ENCODE measurements at regions not wholly inside any gene's neighbourhood (a gene's known extent, or its start where the extent isn't known, plus 50 kb on each side); places are given as distances from the start of the nearest gene placed in this dataset.
A peak's percentile ranks its signal among the peaks of the same experiment; 100 is the strongest.

DNA sequence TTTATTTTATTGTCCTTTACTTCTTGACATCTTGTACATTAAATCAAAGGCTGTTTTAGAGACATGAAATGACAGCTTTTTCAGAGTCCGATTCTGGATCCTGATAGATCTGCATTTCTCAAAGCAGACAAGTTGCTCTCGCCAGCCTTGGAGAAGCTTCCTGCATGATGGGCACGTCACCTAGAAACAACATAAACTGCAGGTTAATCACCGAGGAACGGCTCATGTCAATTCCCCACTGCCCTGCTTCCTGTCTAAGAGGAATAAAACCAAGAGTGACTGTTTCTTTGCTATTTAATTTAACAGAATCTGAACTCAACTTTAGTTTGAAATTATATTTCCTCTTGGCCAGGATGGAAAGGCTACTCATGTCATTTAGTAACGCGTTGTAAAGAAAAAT is 77.0 kb downstream of the RWDD3 start:
- peak; percentile 61; the same call in 1 of the 2 replicates for ATAC-seq
- Histone ChIP-seq H3K4me3 (ENCODE audit: low read length) (peak overlapping the region; percentile 6; the same call in 1 of the 2 replicates), H3K27ac (ENCODE audit: low read length) (no peak overlapping the region), H3K9ac (ENCODE audit: low read length) (no peak overlapping the region), H3K4me1 (ENCODE audit: insufficient read depth, low read length) (no peaks in the 10 kb centered on the region), H2AFZ (ENCODE audit: low read length) (no peak overlapping the region; the same call in 1 of the 2 replicates), H4K20me1 (ENCODE audit: low read length) (no peaks in the 10 kb centered on the region), H3K36me3 (ENCODE audit: low read depth, low read length) (no peaks in the 10 kb centered on the region), H3K4me2 (ENCODE audit: low read length) (peak overlapping the region; percentile 37), H3K9me3 (ENCODE audit: low read length) (no peaks in the 10 kb centered on the region), H3K79me2 (ENCODE audit: low read length) (no peaks in the 10 kb centered on the region), H3K9me2 (replicated peaks; ENCODE audit: low read length) (no peaks in the 10 kb centered on the region), H3K27me3 (ENCODE audit: low read length) (peaks cover 56% of the 10 kb centered on the region), H3F3A (ENCODE audit: low read length, unreplicated experiment) (no peaks in the 10 kb centered on the region)
- DNase-seq, result peak; percentile 47
- ChIA-PET CTCF (no interaction called here), POLR2A (ENCODE audit: unreplicated experiment) (interaction anchor here (0.7 kb wide), 1 partner anchor 926 kb away, joined by 4 read pairs; no protein-coding TSS in a partner anchor)
- TF ChIP-seq EZH2phosphoT487 (IDR thresholded peaks at IDR 0.05; ENCODE audit: borderline replicate concordance, low read length) (no peak), EZH2 (IDR thresholded peaks at IDR 0.05; ENCODE audit: low read length, unreplicated experiment) (no peak)
- TF ChIP-seq, protein P1, sequence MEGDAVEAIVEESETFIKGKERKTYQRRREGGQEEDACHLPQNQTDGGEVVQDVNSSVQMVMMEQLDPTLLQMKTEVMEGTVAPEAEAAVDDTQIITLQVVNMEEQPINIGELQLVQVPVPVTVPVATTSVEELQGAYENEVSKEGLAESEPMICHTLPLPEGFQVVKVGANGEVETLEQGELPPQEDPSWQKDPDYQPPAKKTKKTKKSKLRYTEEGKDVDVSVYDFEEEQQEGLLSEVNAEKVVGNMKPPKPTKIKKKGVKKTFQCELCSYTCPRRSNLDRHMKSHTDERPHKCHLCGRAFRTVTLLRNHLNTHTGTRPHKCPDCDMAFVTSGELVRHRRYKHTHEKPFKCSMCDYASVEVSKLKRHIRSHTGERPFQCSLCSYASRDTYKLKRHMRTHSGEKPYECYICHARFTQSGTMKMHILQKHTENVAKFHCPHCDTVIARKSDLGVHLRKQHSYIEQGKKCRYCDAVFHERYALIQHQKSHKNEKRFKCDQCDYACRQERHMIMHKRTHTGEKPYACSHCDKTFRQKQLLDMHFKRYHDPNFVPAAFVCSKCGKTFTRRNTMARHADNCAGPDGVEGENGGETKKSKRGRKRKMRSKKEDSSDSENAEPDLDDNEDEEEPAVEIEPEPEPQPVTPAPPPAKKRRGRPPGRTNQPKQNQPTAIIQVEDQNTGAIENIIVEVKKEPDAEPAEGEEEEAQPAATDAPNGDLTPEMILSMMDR (conservative IDR thresholded peaks at IDR 0.05; ENCODE audit: low read depth, low read length), result no peak
- intact Hi-C loops (cut with micrococcal nuclease), result no loop called here
- BruUV-seq (replicated peaks), result no TSS peak

DNA sequence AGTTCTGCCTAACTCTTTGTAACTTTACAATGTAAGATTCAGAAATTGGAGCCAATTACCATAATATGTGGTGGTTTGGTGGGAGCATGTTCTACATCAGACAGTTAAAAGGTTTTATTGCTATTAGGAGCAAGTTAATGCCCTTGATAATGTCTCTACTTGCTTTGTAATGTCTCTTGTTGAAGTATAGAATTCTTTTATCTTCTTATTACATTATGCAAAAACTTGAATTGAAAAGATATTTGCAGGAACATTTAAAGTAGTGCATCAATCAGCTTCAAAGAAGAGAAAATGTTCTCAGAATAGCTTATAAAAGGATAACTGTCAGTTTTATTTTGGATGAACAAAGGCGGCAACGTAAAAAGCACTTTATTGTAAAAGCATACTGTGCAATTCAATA is 77.8 kb downstream of the RWDD3 start:
- intact Hi-C loops (cut with micrococcal nuclease), result no loop called here
- Histone ChIP-seq H3K9me2 (replicated peaks; ENCODE audit: low read length) (no peaks in the 10 kb centered on the region), H3K4me3 (ENCODE audit: low read length) (no peak overlapping the region), H3K9ac (ENCODE audit: low read length) (no peak overlapping the region), H3K27me3 (ENCODE audit: low read length) (peaks cover 60% of the 10 kb centered on the region), H3K27ac (ENCODE audit: low read length) (no peak overlapping the region), H3K9me3 (ENCODE audit: low read length) (no peaks in the 10 kb centered on the region), H3K36me3 (ENCODE audit: low read depth, low read length) (no peaks in the 10 kb centered on the region), H3K79me2 (ENCODE audit: low read length) (no peaks in the 10 kb centered on the region), H3K4me1 (ENCODE audit: insufficient read depth, low read length) (no peaks in the 10 kb centered on the region), H3K4me2 (ENCODE audit: low read length) (no peak overlapping the region), H2AFZ (ENCODE audit: low read length) (no peak overlapping the region), H4K20me1 (ENCODE audit: low read length) (no peaks in the 10 kb centered on the region), H3F3A (ENCODE audit: low read length, unreplicated experiment) (no peaks in the 10 kb centered on the region)
- TF ChIP-seq EZH2 (IDR thresholded peaks at IDR 0.05; ENCODE audit: low read length, unreplicated experiment) (no peak), EZH2phosphoT487 (IDR thresholded peaks at IDR 0.05; ENCODE audit: borderline replicate concordance, low read length) (no peak)
- TF ChIP-seq, protein P1 (conservative IDR thresholded peaks at IDR 0.05; ENCODE audit: low read depth, low read length), result no peak
- BruUV-seq (replicated peaks), result no TSS peak
- DNase-seq, result no peak
- ChIA-PET POLR2A (ENCODE audit: unreplicated experiment) (no interaction called here), CTCF (no interaction called here)
- no peak for ATAC-seq

GRCh38 chr1:95312181-95312580 is 78.2 kb downstream of the RWDD3 start:
- H3K4me2 ChIP-seq (ENCODE audit: low read length), result no peak overlapping the region
- DNase-seq (no peak), ATAC-seq (no peak)
- no peak overlapping the region for H3K4me3 ChIP-seq (ENCODE audit: low read length)
- no TSS peak for BruUV-seq (replicated peaks)
- no peak overlapping the region for H3K27ac ChIP-seq (ENCODE audit: low read length)
- peaks cover 60% of the 10 kb centered on the region for H3K27me3 ChIP-seq (ENCODE audit: low read length)
- intact Hi-C loops (cut with micrococcal nuclease), result no loop called here
- ChIA-PET POLR2A (ENCODE audit: unreplicated experiment) (no interaction called here), CTCF (no interaction called here)
- no peaks in the 10 kb centered on the region for H3K4me1 ChIP-seq (ENCODE audit: insufficient read depth, low read length)
- no peaks in the 10 kb centered on the region for H3K36me3 ChIP-seq (ENCODE audit: low read depth, low read length)
- H3K9me3 ChIP-seq (ENCODE audit: low read length), result no peaks in the 10 kb centered on the region
- no peaks in the 10 kb centered on the region for H4K20me1 ChIP-seq (ENCODE audit: low read length)
- TF ChIP-seq, protein P1 (conservative IDR thresholded peaks at IDR 0.05; ENCODE audit: low read depth, low read length), result no peak
- TF ChIP-seq EZH2phosphoT487 (IDR thresholded peaks at IDR 0.05; ENCODE audit: borderline replicate concordance, low read length) (no peak), EZH2 (IDR thresholded peaks at IDR 0.05; ENCODE audit: low read length, unreplicated experiment) (no peak)
- no peak overlapping the region for H3K9ac ChIP-seq (ENCODE audit: low read length)
- H3F3A ChIP-seq (ENCODE audit: low read length, unreplicated experiment), result no peaks in the 10 kb centered on the region
- no peaks in the 10 kb centered on the region for H3K9me2 ChIP-seq (replicated peaks; ENCODE audit: low read length)
- no peak overlapping the region for H2AFZ ChIP-seq (ENCODE audit: low read length)
- H3K79me2 ChIP-seq (ENCODE audit: low read length), result no peaks in the 10 kb centered on the region
